Panc1 (cell line): ENCODE measurements at regions not wholly inside any gene's neighbourhood (a gene's known extent, or its start where the extent isn't known, plus 50 kb on each side); places are given as distances from the start of the nearest gene placed in this dataset.

Experiments used
- ATAC-seq: fragments of 200-7000 bp; cut with Tn5 transposase; 2 replicates; pipeline ENCODE4 v1.9.1; 2020; ENCODE audit warnings: mild to moderate bottlenecking, moderate library complexity
- BruUV-seq: library from RNA; stranded (reverse); fragments of 400-500 nt; replicated peaks from 2 replicates; lab custom pipeline; 2021; lab: Mats Ljungman, UMichigan
- CTCF ChIA-PET: fragments of 300-600 bp; sonication (Branson Sonifier 250); formaldehyde crosslinking; loops from one replicate; lab custom pipeline; 2022; ENCODE audit warnings: antibody characterized with exemption; lab: Charles Lee
- POLR2A ChIA-PET: fragments of 300-600 bp; sonication (Branson Sonifier 250); formaldehyde crosslinking; loops from one replicate; lab custom pipeline; 2022; ENCODE audit warnings: antibody characterized with exemption; lab: Charles Lee
- DNase-seq: peaks from one replicate; pipeline ENCODE4 v3.0.0-alpha.2; 2010; ENCODE audit warnings: low read depth, low spot score
- H3K27ac ChIP-seq: 2 replicates; pipeline ENCODE4 v1.5.1; 2011; ENCODE audit warnings: mild to moderate bottlenecking, low read length, inconsistent platforms
- H3K27me3 ChIP-seq: fragments of 200-500 bp; sonication (Bioruptor generic); 2 replicates; pipeline ENCODE4 v1.6.0; 2014; ENCODE audit warnings: low read length, inconsistent platforms; ENCODE audit not compliant: control insufficient read depth, insufficient read depth
- H3K36me3 ChIP-seq: fragments of 200-500 bp; sonication (Bioruptor generic); 2 replicates; pipeline ENCODE4 v1.5.1; 2014; ENCODE audit warnings: inconsistent platforms, mild to moderate bottlenecking, low read length, moderate library complexity; ENCODE audit not compliant: control insufficient read depth, insufficient read depth
- H3K4me1 ChIP-seq: 2 replicates; pipeline ENCODE4 v1.5.1; 2011; ENCODE audit warnings: inconsistent platforms, mild to moderate bottlenecking, low read length, moderate library complexity; ENCODE audit not compliant: control insufficient read depth, insufficient read depth
- H3K4me3 ChIP-seq, 2 experiments: 2 replicates each; pipeline ENCODE4 v1.5.1; 2011 to 2012; ENCODE audit warnings: low read depth in 2 of 2, low read length in 2 of 2, mild to moderate bottlenecking in 2 of 2, inconsistent platforms in 1 of 2, moderate library complexity in 1 of 2
- H3K9me3 ChIP-seq: fragments of 200-500 bp; sonication (Bioruptor generic); 2 replicates; pipeline ENCODE4 v1.5.1; 2014; ENCODE audit warnings: low read depth, mild to moderate bottlenecking, inconsistent platforms, low read length, moderate library complexity; ENCODE audit not compliant: control insufficient read depth, insufficient read depth
- POLR2AphosphoS5 ChIP-seq: IDR thresholded peaks from 2 replicates; pipeline ENCODE4 v1.6.1; 2012; ENCODE audit warnings: mild to moderate bottlenecking, low read depth, low read length, moderate library complexity
- SIN3A ChIP-seq: IDR thresholded peaks from 2 replicates; pipeline ENCODE4 v1.6.1; 2012; ENCODE audit warnings: low read depth, mild to moderate bottlenecking, low read length, moderate library complexity, borderline replicate concordance; ENCODE audit not compliant: insufficient read depth
- TCF7L2 ChIP-seq: IDR thresholded peaks from 2 replicates; pipeline ENCODE4 v1.6.1; 2011; ENCODE audit warnings: mild to moderate bottlenecking, low read depth, low read length, inconsistent platforms
- in situ Hi-C: cut with HindIII; loops from 2 replicates; pipeline ENCODE4 v1.10.0; 2016; ENCODE audit warnings: low sequenced_read_pairs, low pct_unique_long_range_greater_than_20kb
- intact Hi-C: fragments of 100-400 bp; cut with micrococcal nuclease; formaldehyde crosslinking; loops from one replicate; pipeline ENCODE4 v1.10.0; 2022; ENCODE audit not compliant: unreplicated experiment
- TF ChIP-seq, protein P1 (sequence below): fragments of 450-650 bp; IDR thresholded peaks from 2 replicates; pipeline ENCODE4 v1.5.1; 2017; ENCODE audit warnings: mild to moderate bottlenecking
- TF ChIP-seq, protein P2 (sequence below), 2 experiments: IDR thresholded peaks; 2 replicates each; pipeline ENCODE4 v1.6.1; 2011 to 2012; ENCODE audit warnings: low read depth in 2 of 2, control low read depth in 1 of 2, low read length in 1 of 2, mild to moderate bottlenecking in 1 of 2, moderate library complexity in 1 of 2; ENCODE audit not compliant: insufficient read depth in 1 of 2

DNA sequence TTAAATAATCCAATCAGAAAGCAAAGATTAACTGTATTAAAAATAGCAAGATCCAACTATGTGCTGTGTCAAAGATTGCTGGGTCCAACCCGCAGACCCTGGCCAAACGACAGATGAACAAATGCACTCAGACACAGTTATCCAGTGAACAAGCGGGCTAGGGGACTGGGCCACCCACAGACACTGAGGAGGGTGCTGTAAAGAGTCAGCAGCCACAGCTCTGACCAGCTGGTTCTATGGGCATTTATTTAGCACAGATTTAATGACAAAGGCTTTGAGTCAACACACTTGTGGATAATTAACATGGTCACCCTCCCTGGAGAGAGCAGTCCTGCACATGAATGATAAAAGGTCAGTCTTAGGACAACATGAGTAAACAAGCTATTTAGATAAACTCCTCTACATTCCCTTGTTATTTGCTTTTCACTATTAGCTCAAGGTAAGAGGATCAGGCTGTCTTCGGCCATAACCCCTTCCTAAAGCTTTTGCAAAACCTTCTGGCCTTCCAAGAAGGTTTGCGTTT is 424.9 kb downstream of the HINT1 start:
- TF ChIP-seq, protein P1, sequence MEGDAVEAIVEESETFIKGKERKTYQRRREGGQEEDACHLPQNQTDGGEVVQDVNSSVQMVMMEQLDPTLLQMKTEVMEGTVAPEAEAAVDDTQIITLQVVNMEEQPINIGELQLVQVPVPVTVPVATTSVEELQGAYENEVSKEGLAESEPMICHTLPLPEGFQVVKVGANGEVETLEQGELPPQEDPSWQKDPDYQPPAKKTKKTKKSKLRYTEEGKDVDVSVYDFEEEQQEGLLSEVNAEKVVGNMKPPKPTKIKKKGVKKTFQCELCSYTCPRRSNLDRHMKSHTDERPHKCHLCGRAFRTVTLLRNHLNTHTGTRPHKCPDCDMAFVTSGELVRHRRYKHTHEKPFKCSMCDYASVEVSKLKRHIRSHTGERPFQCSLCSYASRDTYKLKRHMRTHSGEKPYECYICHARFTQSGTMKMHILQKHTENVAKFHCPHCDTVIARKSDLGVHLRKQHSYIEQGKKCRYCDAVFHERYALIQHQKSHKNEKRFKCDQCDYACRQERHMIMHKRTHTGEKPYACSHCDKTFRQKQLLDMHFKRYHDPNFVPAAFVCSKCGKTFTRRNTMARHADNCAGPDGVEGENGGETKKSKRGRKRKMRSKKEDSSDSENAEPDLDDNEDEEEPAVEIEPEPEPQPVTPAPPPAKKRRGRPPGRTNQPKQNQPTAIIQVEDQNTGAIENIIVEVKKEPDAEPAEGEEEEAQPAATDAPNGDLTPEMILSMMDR, result no peak
- TF ChIP-seq SIN3A (no peak), TCF7L2 (no peak), POLR2AphosphoS5 (no peak)
- TF ChIP-seq, protein P2, sequence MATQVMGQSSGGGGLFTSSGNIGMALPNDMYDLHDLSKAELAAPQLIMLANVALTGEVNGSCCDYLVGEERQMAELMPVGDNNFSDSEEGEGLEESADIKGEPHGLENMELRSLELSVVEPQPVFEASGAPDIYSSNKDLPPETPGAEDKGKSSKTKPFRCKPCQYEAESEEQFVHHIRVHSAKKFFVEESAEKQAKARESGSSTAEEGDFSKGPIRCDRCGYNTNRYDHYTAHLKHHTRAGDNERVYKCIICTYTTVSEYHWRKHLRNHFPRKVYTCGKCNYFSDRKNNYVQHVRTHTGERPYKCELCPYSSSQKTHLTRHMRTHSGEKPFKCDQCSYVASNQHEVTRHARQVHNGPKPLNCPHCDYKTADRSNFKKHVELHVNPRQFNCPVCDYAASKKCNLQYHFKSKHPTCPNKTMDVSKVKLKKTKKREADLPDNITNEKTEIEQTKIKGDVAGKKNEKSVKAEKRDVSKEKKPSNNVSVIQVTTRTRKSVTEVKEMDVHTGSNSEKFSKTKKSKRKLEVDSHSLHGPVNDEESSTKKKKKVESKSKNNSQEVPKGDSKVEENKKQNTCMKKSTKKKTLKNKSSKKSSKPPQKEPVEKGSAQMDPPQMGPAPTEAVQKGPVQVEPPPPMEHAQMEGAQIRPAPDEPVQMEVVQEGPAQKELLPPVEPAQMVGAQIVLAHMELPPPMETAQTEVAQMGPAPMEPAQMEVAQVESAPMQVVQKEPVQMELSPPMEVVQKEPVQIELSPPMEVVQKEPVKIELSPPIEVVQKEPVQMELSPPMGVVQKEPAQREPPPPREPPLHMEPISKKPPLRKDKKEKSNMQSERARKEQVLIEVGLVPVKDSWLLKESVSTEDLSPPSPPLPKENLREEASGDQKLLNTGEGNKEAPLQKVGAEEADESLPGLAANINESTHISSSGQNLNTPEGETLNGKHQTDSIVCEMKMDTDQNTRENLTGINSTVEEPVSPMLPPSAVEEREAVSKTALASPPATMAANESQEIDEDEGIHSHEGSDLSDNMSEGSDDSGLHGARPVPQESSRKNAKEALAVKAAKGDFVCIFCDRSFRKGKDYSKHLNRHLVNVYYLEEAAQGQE (IDR thresholded peaks at IDR 0.05; ENCODE audit: insufficient read depth in 1 of 2, low read depth in 2 of 2, low read length in 1 of 2), result no peak
- H3K27me3 ChIP-seq, result no peaks in the 10 kb centered on the region
- no TSS peak for BruUV-seq
- intact Hi-C loops, result no loop called here
- H3K27ac ChIP-seq, result no peak overlapping the region
- in situ Hi-C loops, result no loop called here
- no peak for DNase-seq
- no peaks in the 10 kb centered on the region for H3K4me1 ChIP-seq
- H3K9me3 ChIP-seq, result no peaks in the 10 kb centered on the region
- CTCF ChIA-PET, result no interaction called here
- H3K36me3 ChIP-seq, result no peaks in the 10 kb centered on the region
- no peak for ATAC-seq
- H3K4me3 ChIP-seq, result no peak overlapping the region
- POLR2A ChIA-PET, result no interaction called here

DNA sequence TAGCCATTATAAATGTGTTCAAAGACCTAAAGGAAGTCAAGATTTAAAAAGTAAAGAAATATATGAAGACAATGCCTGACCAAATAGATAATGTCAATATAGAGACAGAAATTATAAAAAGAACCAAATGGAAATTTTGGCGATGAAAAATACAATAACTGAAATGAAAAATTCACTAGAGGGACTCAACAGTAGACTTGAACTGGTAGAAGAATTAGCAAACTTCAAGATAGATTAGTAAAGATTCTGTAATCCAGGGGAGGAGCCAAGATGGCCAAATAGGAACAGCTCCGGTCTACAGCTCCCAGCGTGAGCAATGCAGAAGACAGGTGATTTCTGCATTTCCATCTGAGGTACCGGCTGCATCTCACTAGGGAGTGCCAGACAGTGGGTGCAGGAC is 433.2 kb downstream of the HINT1 start:
- in situ Hi-C loops (no loop called here), intact Hi-C loops (no loop called here)
- no peaks in the 10 kb centered on the region; the same call in 1 of the 2 replicates for H3K9me3 ChIP-seq
- ChIA-PET CTCF (no interaction called here), POLR2A (no interaction called here)
- H3K27me3 ChIP-seq, result no peaks in the 10 kb centered on the region
- no TSS peak for BruUV-seq
- H3K27ac ChIP-seq, result no peak overlapping the region
- H3K36me3 ChIP-seq, result no peaks in the 10 kb centered on the region
- ATAC-seq, result no peak
- DNase-seq, result no peak
- no peak overlapping the region for H3K4me3 ChIP-seq
- TF ChIP-seq, protein P1, result no peak
- TF ChIP-seq, protein P2 (IDR thresholded peaks at IDR 0.05; ENCODE audit: insufficient read depth in 1 of 2, low read depth in 2 of 2, low read length in 1 of 2), result no peak
- TF ChIP-seq POLR2AphosphoS5 (no peak), SIN3A (no peak), TCF7L2 (no peak)
- H3K4me1 ChIP-seq, result no peaks in the 10 kb centered on the region
